ENCODE measurements at regions not wholly inside any gene's neighbourhood (a gene's known extent, or its start where the extent isn't known, plus 50 kb on each side); places are given as distances from the start of the nearest gene placed in this dataset.

DNA sequence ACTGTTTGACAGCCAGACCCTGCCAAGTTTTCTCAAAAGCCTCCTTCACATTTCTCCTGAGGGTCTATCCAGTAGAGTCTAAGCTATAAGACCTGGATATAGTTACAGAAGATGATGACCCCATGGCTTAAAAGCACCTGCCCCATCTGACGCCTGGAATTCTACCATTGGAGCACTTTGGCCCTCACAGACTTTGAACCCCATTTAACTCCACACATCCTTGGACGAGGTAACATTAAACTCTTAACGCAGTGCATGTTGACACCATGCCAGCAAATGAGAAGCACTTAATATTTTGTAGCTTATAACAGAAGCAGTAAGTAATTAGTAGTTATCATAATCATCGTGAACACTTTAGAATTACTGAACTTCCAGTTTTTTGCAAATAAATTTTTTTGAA is 61.9 kb upstream of the SMNDC1 start:
- H3K36me3 Mint-ChIP-seq (ENCODE audit: insufficient read depth): no peaks in the 10 kb centered on the region
- no peaks in the 10 kb centered on the region for H3K27me3 Mint-ChIP-seq (ENCODE audit: low read depth)
- H3K9me3 Mint-ChIP-seq: no peaks in the 10 kb centered on the region
- H3K4me3 Mint-ChIP-seq: no peak overlapping the region
- DNase-seq: no peak
- ATAC-seq: no peak
- H3K4me1 Mint-ChIP-seq (ENCODE audit: low read depth): peaks cover 54% of the 10 kb centered on the region

DNA sequence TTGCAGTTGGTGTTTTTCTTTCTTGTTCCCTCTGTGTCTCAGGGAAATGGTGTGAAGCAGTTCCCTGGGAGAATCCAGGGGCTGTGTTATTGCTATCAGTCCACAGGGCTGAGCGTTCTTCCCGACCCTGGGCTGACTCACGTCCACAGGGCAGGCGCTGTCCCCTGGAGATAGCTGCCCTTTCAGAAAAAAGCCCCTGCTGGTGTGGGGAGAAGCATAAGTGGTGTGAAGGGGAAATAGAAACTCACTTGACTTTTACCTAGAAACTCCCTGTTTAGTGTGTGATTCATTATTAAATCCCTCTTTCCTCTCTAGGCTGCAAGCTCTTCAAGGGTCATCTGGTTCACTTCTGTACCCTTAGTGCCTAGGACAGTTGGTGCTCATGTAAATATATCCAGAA is 63.3 kb upstream of the SMNDC1 start:
- no peaks in the 10 kb centered on the region for H3K36me3 Mint-ChIP-seq (ENCODE audit: insufficient read depth)
- no peak overlapping the region for H3K4me3 Mint-ChIP-seq
- no peak for DNase-seq
- no peak for ATAC-seq
- H3K27me3 Mint-ChIP-seq (ENCODE audit: low read depth): no peaks in the 10 kb centered on the region
- H3K4me1 Mint-ChIP-seq (ENCODE audit: low read depth): peaks cover 52% of the 10 kb centered on the region
- no peaks in the 10 kb centered on the region for H3K9me3 Mint-ChIP-seq

DNA sequence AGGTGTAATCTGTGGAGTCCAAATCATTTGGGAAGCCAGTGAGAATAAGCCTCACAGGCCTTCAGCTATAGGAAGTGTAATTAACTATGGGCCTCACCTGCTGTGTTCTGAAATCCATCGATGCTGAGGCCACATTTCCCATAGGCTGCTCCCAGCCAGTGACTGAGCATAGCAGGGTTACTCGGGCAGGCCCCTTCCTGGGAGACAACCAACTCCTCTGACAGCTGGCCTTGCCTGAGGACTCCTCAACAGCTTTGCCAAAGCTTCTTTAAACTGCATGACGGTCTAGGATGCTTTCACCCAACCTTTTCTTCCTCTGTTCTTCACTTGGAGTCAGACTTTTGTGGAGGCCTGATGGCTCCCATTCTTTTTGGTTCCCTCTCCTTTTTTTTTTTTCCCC is 63.8 kb upstream of the SMNDC1 start:
- H3K4me1 Mint-ChIP-seq (ENCODE audit: low read depth): peaks cover 51% of the 10 kb centered on the region
- H3K9me3 Mint-ChIP-seq: no peaks in the 10 kb centered on the region
- DNase-seq (no peak), ATAC-seq (no peak)
- no peak overlapping the region for H3K4me3 Mint-ChIP-seq
- no peaks in the 10 kb centered on the region for H3K27me3 Mint-ChIP-seq (ENCODE audit: low read depth)
- H3K36me3 Mint-ChIP-seq (ENCODE audit: insufficient read depth): no peaks in the 10 kb centered on the region

DNA sequence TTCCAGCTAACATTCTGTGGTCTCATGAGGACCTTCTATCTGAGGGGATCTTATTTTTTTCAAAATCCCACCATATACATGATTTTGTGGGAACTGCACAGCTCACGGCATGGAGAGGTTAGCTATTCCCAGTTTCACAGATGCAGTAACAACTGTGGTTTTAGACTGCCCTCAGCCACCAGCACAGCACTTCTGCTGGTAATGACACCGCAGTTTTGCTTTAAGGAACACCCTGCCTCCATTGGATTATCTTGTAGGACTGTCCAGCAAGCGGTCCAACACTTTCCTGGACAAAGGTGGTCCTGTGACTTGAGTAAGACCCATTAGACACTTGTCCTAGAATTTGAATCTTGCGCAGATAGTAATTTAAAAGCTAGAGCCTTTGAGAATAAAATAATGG is 65.3 kb upstream of the SMNDC1 start:
- DNase-seq (no peak), ATAC-seq (no peak)
- Mint-ChIP-seq H3K4me1 (ENCODE audit: low read depth) (peaks cover 37% of the 10 kb centered on the region), H3K4me3 (no peak overlapping the region), H3K9me3 (no peaks in the 10 kb centered on the region), H3K36me3 (ENCODE audit: insufficient read depth) (no peaks in the 10 kb centered on the region), H3K27me3 (ENCODE audit: low read depth) (no peaks in the 10 kb centered on the region)

DNA sequence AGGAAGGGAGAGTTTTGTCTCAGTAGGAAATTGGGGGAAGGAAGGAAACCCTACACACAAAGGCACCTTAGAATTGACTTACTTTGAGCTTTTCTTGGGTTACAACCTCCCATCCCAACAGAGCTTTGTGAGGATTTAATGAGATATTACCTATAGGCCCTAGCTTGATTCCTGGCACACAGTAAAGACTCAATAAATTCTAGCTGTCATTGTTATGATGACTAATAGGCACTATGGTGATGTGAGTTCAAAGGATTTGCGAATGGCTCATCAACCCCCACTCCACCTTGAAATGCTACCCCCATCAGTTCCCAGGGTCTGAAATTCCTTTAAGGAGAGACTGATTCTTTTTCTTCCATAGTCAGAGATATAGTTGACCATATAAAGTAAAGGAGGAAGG is 67.9 kb upstream of the SMNDC1 start:
- Mint-ChIP-seq H3K36me3 (ENCODE audit: insufficient read depth) (no peaks in the 10 kb centered on the region), H3K4me1 (ENCODE audit: low read depth) (peaks cover 21% of the 10 kb centered on the region), H3K9me3 (no peaks in the 10 kb centered on the region), H3K27me3 (ENCODE audit: low read depth) (no peaks in the 10 kb centered on the region), H3K4me3 (no peak overlapping the region)
- ATAC-seq (peak; percentile 76 to 79), DNase-seq (no peak)

DNA sequence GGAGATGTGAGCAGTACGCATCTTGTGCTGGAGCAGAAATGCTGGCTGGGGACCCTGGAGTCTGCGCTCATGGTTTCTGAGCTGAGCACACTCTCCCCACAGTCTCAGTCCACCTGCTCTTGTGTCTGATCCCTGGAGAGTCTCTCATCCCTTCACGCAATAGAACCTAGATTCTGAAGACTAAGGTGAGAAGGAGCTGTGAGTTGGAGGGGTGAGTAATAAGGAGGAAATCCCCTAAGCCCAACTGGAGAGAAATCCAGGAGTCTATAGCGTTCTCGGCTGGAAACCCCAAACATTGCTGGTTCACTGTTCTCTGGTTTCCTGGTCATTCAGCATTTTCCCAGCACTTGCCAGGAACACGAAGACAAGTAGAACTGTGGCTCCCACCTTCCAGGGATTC is 68.3 kb upstream of the SMNDC1 start:
- Mint-ChIP-seq H3K27me3 (ENCODE audit: low read depth) (no peaks in the 10 kb centered on the region), H3K4me1 (ENCODE audit: low read depth) (peaks cover 17% of the 10 kb centered on the region), H3K4me3 (no peak overlapping the region), H3K36me3 (ENCODE audit: insufficient read depth) (no peaks in the 10 kb centered on the region), H3K9me3 (no peaks in the 10 kb centered on the region)
- ATAC-seq (peak; percentile 58 to 62), DNase-seq (no peak)

DNA sequence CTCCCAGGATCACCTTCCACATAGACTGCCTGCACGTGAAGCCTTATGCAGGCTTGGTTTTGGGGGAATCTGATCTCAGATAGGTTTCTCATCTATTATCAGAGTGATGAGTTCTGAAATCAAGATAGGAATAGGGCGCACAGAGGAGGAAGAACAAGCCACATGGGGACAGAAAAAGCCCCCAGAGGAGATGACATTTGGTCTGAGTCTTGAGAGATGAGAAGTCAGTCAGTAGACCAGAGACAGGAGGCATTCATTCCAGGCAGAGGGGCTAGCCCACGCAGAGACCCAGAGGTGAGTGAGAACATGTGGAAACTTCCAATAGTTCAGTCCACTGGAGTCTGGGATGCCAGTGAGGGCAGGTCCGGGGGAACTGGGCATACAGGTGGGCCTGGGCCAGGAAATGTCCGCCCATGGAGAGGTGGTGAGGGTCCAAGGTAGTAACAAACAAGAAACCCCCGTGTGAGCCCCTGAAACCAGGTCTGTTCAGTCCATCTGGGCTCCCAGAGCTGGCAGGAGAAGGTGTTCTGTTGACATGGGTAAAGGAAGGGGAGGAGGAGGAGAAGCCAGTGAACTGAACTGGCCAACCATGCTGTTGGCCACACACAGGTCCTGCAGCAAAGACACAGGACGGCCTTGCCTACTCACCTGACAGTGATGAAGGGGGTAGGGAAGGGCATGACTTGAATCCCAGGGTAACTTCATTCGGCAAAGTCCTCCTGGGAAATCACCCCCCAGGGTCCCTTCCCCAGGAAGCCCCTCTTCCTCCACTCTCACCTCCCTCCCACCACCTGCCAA is 69.3 kb upstream of the SMNDC1 start:
- no peaks in the 10 kb centered on the region for H3K9me3 Mint-ChIP-seq
- ATAC-seq (no peak), DNase-seq (no peak)
- no peaks in the 10 kb centered on the region for H3K36me3 Mint-ChIP-seq (ENCODE audit: insufficient read depth)
- no peaks in the 10 kb centered on the region for H3K27me3 Mint-ChIP-seq (ENCODE audit: low read depth)
- H3K4me1 Mint-ChIP-seq (ENCODE audit: low read depth): peaks cover 12% of the 10 kb centered on the region
- no peak overlapping the region for H3K4me3 Mint-ChIP-seq

DNA sequence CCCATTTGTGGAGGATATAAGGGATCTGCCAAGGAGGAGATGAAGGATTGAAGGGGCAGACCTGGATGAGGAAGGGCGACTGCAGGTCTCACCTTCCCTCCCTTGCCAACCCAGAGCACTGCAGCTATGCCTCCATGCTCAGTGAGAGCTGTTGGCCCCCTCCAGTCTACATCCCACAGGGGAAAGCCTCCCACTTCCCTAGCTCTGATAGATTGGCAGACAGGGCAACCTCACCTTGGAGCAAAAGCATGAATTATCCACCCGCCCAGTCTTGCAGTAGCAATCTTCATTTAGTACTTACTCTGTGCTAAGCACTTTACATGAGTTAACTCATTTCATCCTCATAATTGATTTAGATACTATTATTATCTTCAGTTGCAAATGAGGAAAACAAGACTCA is 70.4 kb upstream of the SMNDC1 start:
- Mint-ChIP-seq H3K36me3 (ENCODE audit: insufficient read depth) (no peaks in the 10 kb centered on the region), H3K9me3 (no peaks in the 10 kb centered on the region), H3K4me1 (ENCODE audit: low read depth) (peaks cover 14% of the 10 kb centered on the region), H3K27me3 (ENCODE audit: low read depth) (no peaks in the 10 kb centered on the region), H3K4me3 (no peak overlapping the region)
- ATAC-seq (no peak), DNase-seq (no peak)

DNA sequence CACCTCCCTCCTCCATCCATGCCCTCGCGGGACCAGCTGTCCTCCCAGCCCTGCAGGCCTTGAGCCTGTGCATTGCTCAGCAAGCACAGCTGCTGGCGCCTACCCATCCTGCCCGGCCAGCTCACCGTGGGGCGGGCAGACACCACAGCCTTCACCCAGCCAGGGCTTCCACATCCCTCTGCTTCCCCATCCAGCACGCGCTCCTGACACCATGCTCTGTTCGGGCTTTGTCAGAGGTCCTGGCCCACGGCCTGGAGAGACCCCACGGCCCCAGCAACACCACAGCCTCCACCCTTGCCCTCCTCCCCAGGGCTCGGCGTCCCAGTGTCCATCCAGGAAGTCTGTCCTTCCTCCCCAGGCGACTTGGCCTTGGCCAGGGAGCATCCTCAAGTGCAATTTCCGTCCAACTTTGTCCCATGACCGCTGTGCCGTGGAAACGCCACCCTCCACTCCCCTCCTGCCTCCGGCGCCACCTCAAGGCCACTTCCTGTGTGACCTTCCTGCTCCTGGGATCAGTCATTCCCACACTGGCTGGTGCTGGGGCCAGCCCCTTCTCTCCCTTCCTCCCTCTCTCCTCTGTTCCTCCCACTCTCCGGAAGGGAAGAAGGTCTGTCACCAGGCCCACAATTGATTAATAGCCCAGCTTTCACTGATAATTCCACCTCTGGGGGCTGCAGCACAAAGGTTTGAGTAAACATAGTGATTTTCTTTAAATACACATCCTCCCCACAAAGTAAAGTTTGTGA is 71.5 kb upstream of the SMNDC1 start:
- Mint-ChIP-seq H3K4me1 (ENCODE audit: low read depth) (peaks cover 14% of the 10 kb centered on the region), H3K9me3 (no peaks in the 10 kb centered on the region), H3K27me3 (ENCODE audit: low read depth) (no peaks in the 10 kb centered on the region), H3K4me3 (no peak overlapping the region), H3K36me3 (ENCODE audit: insufficient read depth) (no peaks in the 10 kb centered on the region)
- ATAC-seq (no peak), DNase-seq (no peak)

DNA sequence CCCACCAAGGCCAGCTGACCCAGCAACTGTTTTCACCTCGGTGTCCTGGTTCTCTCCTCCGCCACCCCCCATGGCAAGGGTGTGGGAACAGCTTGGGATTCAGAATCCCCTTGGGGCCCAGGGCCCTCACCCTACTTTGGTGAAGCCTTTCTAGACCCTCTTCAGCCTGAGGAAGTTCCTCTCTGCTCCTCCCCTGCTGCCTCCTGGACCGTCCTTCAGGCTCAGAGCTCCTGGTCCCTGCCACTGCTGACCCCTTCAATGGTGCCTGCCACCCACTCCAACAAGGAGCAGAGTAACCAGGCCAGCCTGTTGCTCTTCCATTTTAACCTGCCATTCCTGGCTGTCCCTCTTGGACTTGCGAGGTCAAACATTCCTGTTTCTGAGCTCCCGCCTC is 72.0 kb upstream of the SMNDC1 start:
- H3K36me3 Mint-ChIP-seq (ENCODE audit: insufficient read depth): no peaks in the 10 kb centered on the region
- DNase-seq: no peak
- peaks cover 14% of the 10 kb centered on the region for H3K4me1 Mint-ChIP-seq (ENCODE audit: low read depth)
- no peak overlapping the region for H3K4me3 Mint-ChIP-seq
- H3K27me3 Mint-ChIP-seq (ENCODE audit: low read depth): no peaks in the 10 kb centered on the region
- H3K9me3 Mint-ChIP-seq: no peaks in the 10 kb centered on the region
- ATAC-seq: no peak

DNA sequence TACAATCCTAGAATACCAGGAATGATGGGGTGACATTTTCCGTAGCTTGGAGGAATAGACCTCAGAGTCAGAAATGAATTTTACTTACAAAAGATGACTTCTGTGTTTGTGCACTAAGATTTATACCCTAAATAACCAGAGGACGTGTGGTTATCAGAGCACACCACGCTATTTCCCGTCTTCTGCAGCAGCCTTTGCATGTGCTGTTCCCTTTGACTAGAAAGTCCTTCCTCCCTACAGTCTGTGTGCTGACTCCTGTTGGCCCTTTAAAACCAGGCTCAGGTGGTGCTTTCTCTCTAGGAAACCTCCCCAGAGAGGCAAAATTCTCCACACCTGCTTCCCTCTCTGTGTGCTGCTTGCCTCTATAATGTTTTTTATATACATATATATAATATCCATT is 73.3 kb upstream of the SMNDC1 start:
- DNase-seq: no peak
- H3K4me1 Mint-ChIP-seq (ENCODE audit: low read depth): peaks cover 6% of the 10 kb centered on the region
- no peaks in the 10 kb centered on the region for H3K9me3 Mint-ChIP-seq
- H3K36me3 Mint-ChIP-seq (ENCODE audit: insufficient read depth): no peaks in the 10 kb centered on the region
- no peak overlapping the region for H3K4me3 Mint-ChIP-seq
- ATAC-seq: no peak
- H3K27me3 Mint-ChIP-seq (ENCODE audit: low read depth): no peaks in the 10 kb centered on the region

DNA sequence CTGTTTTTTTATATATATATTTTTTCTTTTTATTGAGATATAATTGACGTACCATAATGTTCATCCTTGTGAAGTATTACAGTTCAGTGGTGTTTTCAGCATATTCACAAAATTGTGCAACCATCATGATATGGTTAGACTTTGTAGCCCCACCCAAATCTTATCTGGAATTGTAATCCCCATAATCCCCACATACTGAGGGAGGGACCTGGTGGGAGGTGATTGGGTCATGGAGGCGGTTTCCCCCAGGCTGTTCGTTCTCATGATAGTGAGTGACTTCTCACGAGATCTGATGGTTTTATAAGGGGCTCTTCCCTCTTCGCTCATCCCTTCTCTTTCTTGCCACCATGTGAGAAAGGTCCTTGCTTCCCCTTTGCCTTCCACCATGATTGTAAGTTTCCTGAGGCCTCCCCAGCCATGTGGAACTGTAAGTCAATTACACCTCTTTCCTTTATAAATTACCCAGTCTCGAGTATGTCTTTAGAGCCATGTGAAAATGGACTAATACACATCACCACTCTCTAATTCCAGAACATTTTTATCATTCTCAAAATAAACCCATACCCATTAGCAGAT is 73.9 kb upstream of the SMNDC1 start:
- H3K36me3 Mint-ChIP-seq (ENCODE audit: insufficient read depth): no peaks in the 10 kb centered on the region
- ATAC-seq: no peak
- no peaks in the 10 kb centered on the region for H3K27me3 Mint-ChIP-seq (ENCODE audit: low read depth)
- H3K4me3 Mint-ChIP-seq: no peak overlapping the region
- peaks cover 2% of the 10 kb centered on the region for H3K4me1 Mint-ChIP-seq (ENCODE audit: low read depth)
- DNase-seq: no peak
- no peaks in the 10 kb centered on the region for H3K9me3 Mint-ChIP-seq

DNA sequence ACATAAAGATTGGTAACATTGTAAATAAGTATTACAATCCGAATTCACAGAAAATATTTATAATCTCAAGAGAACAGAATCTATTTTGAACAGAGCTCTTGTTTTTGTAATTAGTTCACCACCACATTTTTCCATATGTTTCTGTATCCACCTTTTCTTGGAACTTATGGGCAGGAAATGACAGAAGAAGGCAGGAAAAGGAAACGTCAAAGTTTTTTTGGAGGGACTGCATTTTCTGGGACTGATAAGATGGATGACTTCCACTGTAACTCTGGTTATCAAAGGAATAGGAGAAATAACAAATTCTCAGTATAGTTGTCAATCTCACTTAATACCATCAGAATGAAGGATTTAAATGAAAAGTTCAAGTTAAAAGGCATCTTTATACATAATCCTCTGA is 75.1 kb upstream of the SMNDC1 start:
- DNase-seq (no peak), ATAC-seq (no peak)
- Mint-ChIP-seq H3K9me3 (no peaks in the 10 kb centered on the region), H3K4me3 (no peak overlapping the region), H3K27me3 (ENCODE audit: low read depth) (no peaks in the 10 kb centered on the region), H3K4me1 (ENCODE audit: low read depth) (peaks cover 2% of the 10 kb centered on the region), H3K36me3 (ENCODE audit: insufficient read depth) (no peaks in the 10 kb centered on the region)

DNA sequence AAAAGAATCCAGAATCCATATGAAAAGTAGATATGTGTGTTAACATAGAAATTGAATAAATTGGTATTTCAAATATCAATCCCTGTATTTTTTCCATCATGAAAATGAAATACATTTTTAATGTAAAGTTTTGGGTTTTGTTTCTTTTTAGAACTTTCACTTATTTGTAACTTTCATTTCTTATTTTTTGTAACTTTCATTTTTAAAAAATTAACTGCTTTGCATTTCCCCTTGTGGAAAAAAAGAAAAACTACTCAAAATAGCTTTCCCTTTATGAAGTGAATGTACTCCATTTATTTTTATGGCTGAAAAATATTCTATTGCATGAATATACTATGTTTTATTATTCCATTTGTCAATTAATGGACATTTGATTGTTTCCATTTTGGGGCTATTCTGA is 75.6 kb upstream of the SMNDC1 start:
- Mint-ChIP-seq H3K27me3 (ENCODE audit: low read depth) (no peaks in the 10 kb centered on the region), H3K4me1 (ENCODE audit: low read depth) (peaks cover 2% of the 10 kb centered on the region), H3K9me3 (no peaks in the 10 kb centered on the region), H3K4me3 (no peak overlapping the region), H3K36me3 (ENCODE audit: insufficient read depth) (no peaks in the 10 kb centered on the region)
- no peak for ATAC-seq
- DNase-seq: no peak

DNA sequence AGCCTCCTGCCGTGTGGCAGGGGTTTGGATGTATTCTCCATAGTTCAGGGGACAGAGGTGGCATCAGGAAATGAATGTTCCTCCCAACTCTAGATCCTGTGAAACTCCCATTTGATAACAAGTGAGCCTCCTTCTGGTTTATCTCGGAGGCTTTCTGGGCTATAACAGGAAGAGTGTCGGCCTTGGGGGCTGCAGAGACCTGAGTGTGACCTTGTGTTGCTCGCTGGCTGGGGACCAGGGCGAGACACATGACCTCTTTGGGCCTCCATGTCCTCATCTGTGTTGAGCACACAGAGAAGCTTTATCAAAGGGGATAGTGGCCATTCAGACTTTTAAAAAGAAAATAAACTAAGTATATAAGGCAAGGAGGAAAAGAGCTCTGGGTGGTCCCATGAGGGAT is 78.0 kb upstream of the SMNDC1 start:
- no peaks in the 10 kb centered on the region for H3K9me3 Mint-ChIP-seq

More for the DNA sequence above, 78.0 kb upstream of the SMNDC1 start:
- Mint-ChIP-seq H3K4me1 (ENCODE audit: low read depth) (peaks cover 9% of the 10 kb centered on the region), H3K4me3 (no peak overlapping the region), H3K27me3 (ENCODE audit: low read depth) (no peaks in the 10 kb centered on the region), H3K36me3 (ENCODE audit: insufficient read depth) (no peaks in the 10 kb centered on the region)
- ATAC-seq (no peak), DNase-seq (no peak)
